IMR-90 (cell line): ENCODE measurements at regions not wholly inside any gene's neighbourhood (a gene's known extent, or its start where the extent isn't known, plus 50 kb on each side); places are given as distances from the start of the nearest gene placed in this dataset.

Source experiments
- ATAC-seq: fragments of 200-7000 bp; cut with Tn5 transposase; 2 replicates; pipeline ENCODE4 v1.9.1; 2020; ENCODE audit warnings: low read depth, mild to moderate bottlenecking, moderate library complexity
- BruUV-seq: library from RNA; stranded (reverse); fragments of 400-500 nt; replicated peaks from 2 replicates; lab custom pipeline; 2021; lab: Mats Ljungman, UMichigan
- CTCF ChIA-PET: fragments of 300-600 bp; formaldehyde crosslinking; extraction: SDS; loops from one replicate; lab custom pipeline; 2021; ENCODE audit warnings: antibody characterized with exemption; lab: Yijun Ruan, JAX
- POLR2A ChIA-PET: fragments of 300-600 bp; sonication (Branson Sonifier 250); formaldehyde crosslinking; loops from one replicate; lab custom pipeline; 2022; ENCODE audit warnings: antibody characterized with exemption; ENCODE audit not compliant: unreplicated experiment; lab: Charles Lee
- DNase-seq: peaks from one replicate; pipeline ENCODE4 v3.0.0; 2013
- H2AFZ ChIP-seq: replicated peaks from 2 replicates; pipeline ENCODE3; 2013; ENCODE audit warnings: low read length, mild to moderate bottlenecking; ENCODE audit not compliant: poor library complexity
- H2AK5ac ChIP-seq: 2 replicates; pipeline ENCODE4 v1.6.1; 2013; ENCODE audit warnings: low read depth, low read length, inconsistent platforms
- H2AK9ac ChIP-seq: replicated peaks from 2 replicates; pipeline ENCODE3; 2013; ENCODE audit warnings: mild to moderate bottlenecking, low read depth, low read length, moderate library complexity; ENCODE audit not compliant: poor library complexity
- H2BK120ac ChIP-seq: 2 replicates; pipeline ENCODE4 v1.6.1; 2013; ENCODE audit warnings: low read depth, low read length, inconsistent platforms
- H2BK15ac ChIP-seq: 3 replicates; pipeline ENCODE4 v1.6.1; 2013; ENCODE audit warnings: low read depth, low read length, inconsistent platforms
- H2BK20ac ChIP-seq: 2 replicates; pipeline ENCODE4 v1.6.1; 2013; ENCODE audit warnings: low read depth, mild to moderate bottlenecking, inconsistent platforms, low read length, moderate library complexity
- H2BK5ac ChIP-seq: 2 replicates; pipeline ENCODE4 v1.6.1; 2013; ENCODE audit warnings: mild to moderate bottlenecking, low read depth, low read length, inconsistent platforms; ENCODE audit not compliant: poor library complexity, severe bottlenecking
- H3K14ac ChIP-seq: replicated peaks from 2 replicates; pipeline ENCODE4 v1.6.1; 2013; ENCODE audit warnings: low read depth, low read length, inconsistent platforms
- H3K18ac ChIP-seq: 2 replicates; pipeline ENCODE4 v1.6.1; 2013; ENCODE audit warnings: low read depth, low read length, control low read depth
- H3K23ac ChIP-seq: 2 replicates; pipeline ENCODE4 v1.6.1; 2013; ENCODE audit warnings: low read depth, low read length, inconsistent platforms
- H3K27ac ChIP-seq: 2 replicates; pipeline ENCODE4 v1.5.1; 2013; ENCODE audit warnings: mild to moderate bottlenecking, control low read depth, low read length; ENCODE audit not compliant: insufficient read depth
- H3K27me3 ChIP-seq: 2 replicates; pipeline ENCODE4 v1.6.1; 2013; ENCODE audit warnings: low read length; ENCODE audit not compliant: control insufficient read depth, insufficient read depth
- H3K36me3 ChIP-seq: 2 replicates; pipeline ENCODE4 v1.6.1; 2013; ENCODE audit warnings: low read length, mixed read lengths; ENCODE audit not compliant: control insufficient read depth, insufficient read depth
- H3K4ac ChIP-seq: 2 replicates; pipeline ENCODE4 v1.6.1; 2013; ENCODE audit warnings: low read depth, low read length, inconsistent platforms
- H3K4me1 ChIP-seq: 2 replicates; pipeline ENCODE4 v1.6.1; 2013; ENCODE audit warnings: low read length, mixed read lengths; ENCODE audit not compliant: control insufficient read depth, insufficient read depth
- H3K4me2 ChIP-seq: 2 replicates; pipeline ENCODE4 v1.6.1; 2013; ENCODE audit warnings: low read depth, mild to moderate bottlenecking, control low read depth, low read length, moderate library complexity
- H3K4me3 ChIP-seq: 2 replicates; pipeline ENCODE4 v1.5.1; 2013; ENCODE audit warnings: low read depth, mild to moderate bottlenecking, control low read depth, low read length, moderate library complexity; ENCODE audit not compliant: insufficient read depth
- H3K56ac ChIP-seq: 2 replicates; pipeline ENCODE4 v1.6.1; 2013; ENCODE audit warnings: low read length, inconsistent platforms; ENCODE audit not compliant: insufficient read depth; ENCODE audit errors: extremely low read depth
- H3K79me1 ChIP-seq, 2 experiments: 2 replicates each; pipeline ENCODE4 v1.6.1; 2013; ENCODE audit warnings: low read length in 2 of 2, inconsistent platforms in 1 of 2, low read depth in 1 of 2
- H3K9ac ChIP-seq: 2 replicates; pipeline ENCODE4 v1.6.1; 2013; ENCODE audit warnings: low read depth, low read length, control low read depth
- H3K9me1 ChIP-seq: 2 replicates; pipeline ENCODE4 v1.6.1; 2013; ENCODE audit warnings: low read length, inconsistent platforms; ENCODE audit not compliant: insufficient read depth
- H3K9me3 ChIP-seq: 2 replicates; pipeline ENCODE4 v1.6.1; 2013; ENCODE audit warnings: low read length; ENCODE audit not compliant: control insufficient read depth, insufficient read depth
- H4K20me1 ChIP-seq: 2 replicates; pipeline ENCODE4 v1.6.1; 2013; ENCODE audit warnings: low read length, inconsistent platforms; ENCODE audit not compliant: insufficient read depth
- H4K5ac ChIP-seq: 2 replicates; pipeline ENCODE4 v1.6.1; 2013; ENCODE audit warnings: mild to moderate bottlenecking, low read depth, low read length, control low read depth
- H4K8ac ChIP-seq, 2 experiments: 2 replicates each; pipeline ENCODE4 v1.6.1; 2013; ENCODE audit warnings: low read depth in 2 of 2, low read length in 2 of 2, control low read depth in 1 of 2, inconsistent platforms in 1 of 2
- H4K91ac ChIP-seq: 2 replicates; pipeline ENCODE4 v1.6.1; 2013; ENCODE audit warnings: low read depth, low read length, inconsistent platforms; ENCODE audit not compliant: insufficient read depth
- BHLHE40 ChIP-seq: fragments of 150-350 bp; IDR thresholded peaks from 2 replicates; pipeline ENCODE4 v1.6.1; 2016; ENCODE audit warnings: mild to moderate bottlenecking, low read depth, low read length
- CEBPB ChIP-seq: IDR thresholded peaks from 2 replicates; pipeline ENCODE4 v1.6.1; 2012; ENCODE audit warnings: low read depth, low read length, improper control_type of control experiment
- CHD1 ChIP-seq: IDR thresholded peaks from 2 replicates; pipeline ENCODE4 v1.6.1; 2012; ENCODE audit warnings: low read depth, low read length, improper control_type of control experiment
- CTCF ChIP-seq: conservative IDR thresholded peaks from 2 replicates; pipeline ENCODE4 v1.5.1; 2012; ENCODE audit warnings: mild to moderate bottlenecking, low read depth, low read length, improper control_type of control experiment
- ELK1 ChIP-seq: fragments of 150-350 bp; IDR thresholded peaks from 2 replicates; pipeline ENCODE4 v1.6.1; 2016; ENCODE audit warnings: low read depth, mild to moderate bottlenecking, low read length, moderate library complexity, borderline replicate concordance
- FOS ChIP-seq: fragments of 150-350 bp; IDR thresholded peaks from 2 replicates; pipeline ENCODE4 v1.6.1; 2016; ENCODE audit warnings: low read depth, low read length
- MAFK ChIP-seq: IDR thresholded peaks from 2 replicates; pipeline ENCODE4 v1.6.1; 2012; ENCODE audit warnings: low read depth, low read length, improper control_type of control experiment
- MAZ ChIP-seq: IDR thresholded peaks from 2 replicates; pipeline ENCODE4 v1.6.1; 2012; ENCODE audit warnings: low read depth, mild to moderate bottlenecking, low read length, improper control_type of control experiment, moderate library complexity, borderline replicate concordance
- MXI1 ChIP-seq: IDR thresholded peaks from 2 replicates; pipeline ENCODE4 v1.6.1; 2012; ENCODE audit warnings: low read depth, mild to moderate bottlenecking, low read length, moderate library complexity, borderline replicate concordance
- NFE2L2 ChIP-seq: fragments of 150-350 bp; IDR thresholded peaks from 2 replicates; pipeline ENCODE4 v1.6.1; 2016; ENCODE audit warnings: low read depth, mild to moderate bottlenecking, low read length
- POLR2A ChIP-seq: IDR thresholded peaks from 2 replicates; pipeline ENCODE4 v1.6.1; 2012; ENCODE audit warnings: mild to moderate bottlenecking, low read depth, low read length
- RAD21 ChIP-seq: IDR thresholded peaks from 2 replicates; pipeline ENCODE4 v1.6.1; 2012; ENCODE audit warnings: low read length, improper control_type of control experiment
- RCOR1 ChIP-seq: IDR thresholded peaks from 2 replicates; pipeline ENCODE4 v1.6.1; 2012; ENCODE audit warnings: mild to moderate bottlenecking, low read length, improper control_type of control experiment; ENCODE audit not compliant: insufficient replicate concordance
- RFX5 ChIP-seq: IDR thresholded peaks from 2 replicates; pipeline ENCODE4 v1.8.0; 2012; ENCODE audit warnings: low read depth, mild to moderate bottlenecking, low read length, moderate library complexity
- SMC3 ChIP-seq: fragments of 150-350 bp; IDR thresholded peaks from 2 replicates; pipeline ENCODE4 v1.6.1; 2016; ENCODE audit warnings: low read depth, mild to moderate bottlenecking, antibody characterized with exemption, low read length, moderate library complexity
- WGBS, 2 experiments: methylation state at CpG; one replicate each; pipeline versions ENCODE4 v1.1.5 to v1.1.7; 2013; ENCODE audit warnings: missing lambda C conversion rate in 2 of 2; ENCODE audit not compliant: insufficient read length in 1 of 2; ENCODE audit errors: extremely low coverage in 2 of 2; 5-methylcytosine and 5-hydroxymethylcytosine counted together
- dilution Hi-C: fragments of 300-500 bp; cut with HindIII; formaldehyde crosslinking; loops from one replicate; pipeline ENCODE4 v1.14.3; 2018; ENCODE audit warnings: low sequenced_read_pairs; ENCODE audit not compliant: unreplicated experiment
- in situ Hi-C: fragments of 300-500 bp; cut with MboI; formaldehyde crosslinking; loops from 3 replicates; pipeline ENCODE4 v1.14.3; 2019; ENCODE audit warnings: low sequenced_read_pairs, inconsistent platforms, mixed read lengths
- intact Hi-C: fragments of 100-400 bp; cut with micrococcal nuclease; formaldehyde crosslinking; loops from 2 replicates; pipeline ENCODE4 v1.10.0; 2022
- TF ChIP-seq, protein P1 (sequence below): fragments of 150-350 bp; IDR thresholded peaks from 2 replicates; pipeline ENCODE4 v1.6.1; 2017; ENCODE audit warnings: mild to moderate bottlenecking, antibody characterized with exemption, low read length, low read depth

DNA sequence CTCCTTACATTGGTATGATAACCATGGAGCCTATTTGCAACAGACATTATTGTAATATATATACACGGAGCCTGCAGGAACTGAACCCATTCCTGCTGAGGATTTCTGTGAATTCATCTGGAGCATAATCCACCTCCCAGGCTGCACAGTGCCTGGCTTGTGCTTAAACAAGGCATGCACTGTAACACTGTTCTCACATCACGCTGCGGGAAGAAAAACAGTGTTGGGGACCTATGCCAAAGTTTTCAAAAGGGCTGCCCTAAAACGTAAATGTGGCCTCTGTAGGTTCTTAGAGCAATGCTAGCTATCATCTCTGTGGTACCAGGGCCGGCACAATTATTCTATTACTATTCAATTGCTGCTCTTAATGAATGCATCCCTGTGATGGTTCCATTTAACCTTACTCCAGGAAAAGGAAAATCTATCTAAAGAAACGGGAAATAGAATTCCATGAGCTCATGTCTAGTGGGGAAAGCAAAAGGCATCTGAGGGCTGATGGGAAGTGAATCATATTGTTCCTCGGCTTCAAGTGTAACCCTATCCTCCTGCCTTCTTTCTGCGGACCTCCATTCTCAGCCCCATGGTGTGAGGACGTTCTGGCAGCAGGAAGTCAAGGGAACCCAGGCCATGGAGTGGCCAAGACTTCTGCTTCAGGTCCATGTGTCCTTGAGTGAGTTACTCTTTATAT, 525.5 kb downstream of the SOX6 start:
- H4K5ac ChIP-seq, result no peak overlapping the region
- H2BK15ac ChIP-seq, result no peak overlapping the region
- no peak overlapping the region for H2BK5ac ChIP-seq
- intact Hi-C loops, result no loop called here
- H3K27ac ChIP-seq, result no peak overlapping the region
- in situ Hi-C loops, result no loop called here
- no peak overlapping the region for H2AK9ac ChIP-seq
- DNase-seq (no peak), ATAC-seq (no peak)
- peaks cover 9% of the 10 kb centered on the region for H3K9me1 ChIP-seq
- POLR2A ChIA-PET, result no interaction called here
- BruUV-seq, result no TSS peak
- H3K9me3 ChIP-seq, result no peaks in the 10 kb centered on the region
- dilution Hi-C loops, result no loop called here
- H3K23ac ChIP-seq, result no peak overlapping the region
- no peaks in the 10 kb centered on the region for H3K27me3 ChIP-seq
- peak overlapping the region; percentile 61; the same call in 1 of the 2 replicates for H3K14ac ChIP-seq
- no peak overlapping the region for H3K18ac ChIP-seq
- no peak overlapping the region for H3K56ac ChIP-seq
- H3K4me3 ChIP-seq, result no peak overlapping the region
- H2BK20ac ChIP-seq, result 0 out of 2 replicates have a peak overlapping the region, but pooled peaks have one; percentile 18
- no peaks in the 10 kb centered on the region for H4K20me1 ChIP-seq
- no peak overlapping the region for H3K9ac ChIP-seq
- no peak overlapping the region for H3K4ac ChIP-seq
- TF ChIP-seq, protein P1, sequence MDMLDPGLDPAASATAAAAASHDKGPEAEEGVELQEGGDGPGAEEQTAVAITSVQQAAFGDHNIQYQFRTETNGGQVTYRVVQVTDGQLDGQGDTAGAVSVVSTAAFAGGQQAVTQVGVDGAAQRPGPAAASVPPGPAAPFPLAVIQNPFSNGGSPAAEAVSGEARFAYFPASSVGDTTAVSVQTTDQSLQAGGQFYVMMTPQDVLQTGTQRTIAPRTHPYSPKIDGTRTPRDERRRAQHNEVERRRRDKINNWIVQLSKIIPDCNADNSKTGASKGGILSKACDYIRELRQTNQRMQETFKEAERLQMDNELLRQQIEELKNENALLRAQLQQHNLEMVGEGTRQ, result no peak
- TF ChIP-seq RCOR1, result no peak
- no peak for TF ChIP-seq NFE2L2
- no peak for TF ChIP-seq RAD21
- no peak for TF ChIP-seq BHLHE40
- TF ChIP-seq POLR2A, result no peak
- no peak for TF ChIP-seq ELK1
- no peak for TF ChIP-seq CHD1
- no peak for TF ChIP-seq CEBPB
- TF ChIP-seq RFX5, result no peak
- no peak for TF ChIP-seq MXI1
- TF ChIP-seq FOS, result no peak
- TF ChIP-seq SMC3, result no peak
- no peak for TF ChIP-seq MAZ
- no peak for TF ChIP-seq CTCF
- no peak for TF ChIP-seq MAFK
- peaks cover 6% of the 10 kb centered on the region for H3K4me1 ChIP-seq
- no peaks in the 10 kb centered on the region for H3K79me1 ChIP-seq
- H3K4me2 ChIP-seq, result no peak overlapping the region
- H2AK5ac ChIP-seq, result no peak overlapping the region
- H2AFZ ChIP-seq, result no peak overlapping the region
- no peak overlapping the region; the same call in 1 of the 2 replicates for H2BK120ac ChIP-seq
- 0 out of 4 replicates have a peak overlapping the region, but pooled peaks of 1 of the 2 experiments have one; percentile 25 for H4K8ac ChIP-seq
- 50% methylated on average over 2 of the region's 9 CpGs; no CpG with 5 or more reads in 1 of the 2 experiments for WGBS, 2 experiments
- no peaks in the 10 kb centered on the region for H3K36me3 ChIP-seq
- CTCF ChIA-PET, result no interaction called here
- no peak overlapping the region for H4K91ac ChIP-seq
